ENCODE measurements at regions not wholly inside any gene's neighbourhood (a gene's known extent, or its start where the extent isn't known, plus 50 kb on each side); places are given as distances from the start of the nearest gene placed in this dataset.

GRCh38 chr9:8114826-8115225 is 315.2 kb upstream of the DMAC1 start:
- Histone ChIP-seq H3K9ac (ENCODE audit: low read length) (no peak overlapping the region), H3K36me3 (ENCODE audit: insufficient read depth, low read length) (no peaks in the 10 kb centered on the region), H3K27ac (ENCODE audit: low read length) (no peak overlapping the region), H4K20me1 (ENCODE audit: insufficient read depth) (no peaks in the 10 kb centered on the region), H3K4me2 (ENCODE audit: low read length) (no peak overlapping the region), H3F3A (ENCODE audit: insufficient read depth, low read length, poor library complexity, severe bottlenecking) (no peaks in the 10 kb centered on the region), H2AFZ (ENCODE audit: low read depth, low read length) (no peak overlapping the region), H3K4me3 (ENCODE audit: low read length) (no peak overlapping the region), H3K79me2 (replicated peaks; ENCODE audit: insufficient read depth, low read length) (no peaks in the 10 kb centered on the region), H3K9me3 (ENCODE audit: low read length) (no peaks in the 10 kb centered on the region), H3K9me2 (ENCODE audit: insufficient read depth, low read length) (no peaks in the 10 kb centered on the region), H3K27me3 (ENCODE audit: insufficient read depth, low read depth, low read length) (no peaks in the 10 kb centered on the region)
- TF ChIP-seq EZH2 (IDR thresholded peaks at IDR 0.05; ENCODE audit: borderline replicate concordance, insufficient read depth, low read length, poor library complexity, severe bottlenecking) (no peak), POLR2AphosphoS5 (IDR thresholded peaks at IDR 0.05) (no peak), CTCF (IDR thresholded peaks at IDR 0.05; ENCODE audit: poor library complexity, severe bottlenecking) (no peak), RAD21 (conservative IDR thresholded peaks at IDR 0.05) (no peak), EP300 (conservative IDR thresholded peaks at IDR 0.05; ENCODE audit: poor library complexity, severe bottlenecking) (no peak), TAF1 (IDR thresholded peaks at IDR 0.05; ENCODE audit: low read depth) (no peak)

GRCh38 chr9:8106362-8106761 is 306.8 kb upstream of the DMAC1 start:
- Histone ChIP-seq H3K27ac (ENCODE audit: low read length) (no peak overlapping the region), H3K79me2 (replicated peaks; ENCODE audit: insufficient read depth, low read length) (no peaks in the 10 kb centered on the region), H3K9ac (ENCODE audit: low read length) (no peak overlapping the region), H3K4me2 (ENCODE audit: low read length) (no peak overlapping the region), H3F3A (ENCODE audit: insufficient read depth, low read length, poor library complexity, severe bottlenecking) (no peaks in the 10 kb centered on the region), H3K4me3 (ENCODE audit: low read length) (no peak overlapping the region), H2AFZ (ENCODE audit: low read depth, low read length) (no peak overlapping the region), H4K20me1 (ENCODE audit: insufficient read depth) (no peaks in the 10 kb centered on the region), H3K9me3 (ENCODE audit: low read length) (no peaks in the 10 kb centered on the region), H3K27me3 (ENCODE audit: insufficient read depth, low read depth, low read length) (no peaks in the 10 kb centered on the region), H3K36me3 (ENCODE audit: insufficient read depth, low read length) (no peaks in the 10 kb centered on the region), H3K9me2 (ENCODE audit: insufficient read depth, low read length) (no peaks in the 10 kb centered on the region)
- TF ChIP-seq RAD21 (conservative IDR thresholded peaks at IDR 0.05) (no peak), POLR2AphosphoS5 (IDR thresholded peaks at IDR 0.05) (peak; percentile 89), EP300 (conservative IDR thresholded peaks at IDR 0.05; ENCODE audit: poor library complexity, severe bottlenecking) (peak; percentile 91), CTCF (IDR thresholded peaks at IDR 0.05; ENCODE audit: poor library complexity, severe bottlenecking) (no peak), MXI1 (conservative IDR thresholded peaks at IDR 0.05; ENCODE audit: poor library complexity, severe bottlenecking) (no peak), SMC3 (conservative IDR thresholded peaks at IDR 0.05; ENCODE audit: poor library complexity) (no peak), EZH2 (IDR thresholded peaks at IDR 0.05; ENCODE audit: borderline replicate concordance, insufficient read depth, low read length, poor library complexity, severe bottlenecking) (no peak), REST (IDR thresholded peaks at IDR 0.05; ENCODE audit: borderline replicate concordance) (no peak), TAF1 (IDR thresholded peaks at IDR 0.05; ENCODE audit: low read depth) (no peak)
